Neural progenitor cell (in vitro differentiated cells): ENCODE measurements at regions not wholly inside any gene's neighbourhood (a gene's known extent, or its start where the extent isn't known, plus 50 kb on each side); places are given as distances from the start of the nearest gene placed in this dataset.
A peak's percentile ranks its signal among the peaks of the same experiment; 100 is the strongest.

ENCODE experiments used
- DNase-seq: peaks from one replicate; pipeline ENCODE4 v3.0.0-alpha.2; 2016; ENCODE audit warnings: low spot score
- H2AFZ ChIP-seq: fragments of 200-600 bp; sonication (generic); replicated peaks from 2 replicates; pipeline ENCODE4 v1.6.1; 2016; ENCODE audit warnings: antibody characterized with exemption
- H3F3A ChIP-seq: fragments of 200-600 bp; sonication (generic); 2 replicates; pipeline ENCODE4 v1.6.1; 2016; ENCODE audit warnings: antibody characterized with exemption, low read depth
- H3K27ac ChIP-seq: fragments of 200-600 bp; sonication (generic); 2 replicates; pipeline ENCODE4 v1.5.1; 2016; ENCODE audit warnings: mild to moderate bottlenecking
- H3K27me3 ChIP-seq: fragments of 200-600 bp; sonication (generic); 2 replicates; pipeline ENCODE4 v1.6.1; 2016; ENCODE audit warnings: mild to moderate bottlenecking, moderate library complexity
- H3K36me3 ChIP-seq: fragments of 200-600 bp; sonication (generic); 2 replicates; pipeline ENCODE4 v1.5.1; 2016
- H3K4me1 ChIP-seq: fragments of 200-600 bp; sonication (generic); 2 replicates; pipeline ENCODE4 v1.6.1; 2016; ENCODE audit warnings: mixed run types
- H3K4me2 ChIP-seq: fragments of 200-600 bp; sonication (generic); 2 replicates; pipeline ENCODE4 v1.6.1; 2016
- H3K4me3 ChIP-seq: fragments of 200-600 bp; sonication (generic); 2 replicates; pipeline ENCODE4 v1.5.1; 2016
- H3K79me2 ChIP-seq: fragments of 200-600 bp; sonication (generic); 2 replicates; pipeline ENCODE4 v1.6.1; 2016; ENCODE audit warnings: low read depth
- H3K9ac ChIP-seq: fragments of 200-600 bp; sonication (generic); 2 replicates; pipeline ENCODE4 v1.6.1; 2016
- H3K9me3 ChIP-seq: fragments of 200-600 bp; sonication (generic); 2 replicates; pipeline ENCODE4 v1.5.1; 2016; ENCODE audit warnings: low read depth
- H4K20me1 ChIP-seq: fragments of 200-600 bp; sonication (generic); 2 replicates; pipeline ENCODE4 v1.6.1; 2016; ENCODE audit warnings: low read depth
- H3K27ac Mint-ChIP-seq: 3 replicates; pipeline ENCODE4 v1.8.0; 2021; ENCODE audit warnings: mixed read lengths
- H3K27me3 Mint-ChIP-seq: 2 replicates; pipeline ENCODE4 v1.8.0; 2022; ENCODE audit warnings: low read depth, mild to moderate bottlenecking, inconsistent platforms, moderate library complexity, mixed read lengths; ENCODE audit not compliant: insufficient read depth
- H3K36me3 Mint-ChIP-seq: 3 replicates; pipeline ENCODE4 v1.8.0; 2021; ENCODE audit warnings: mixed read lengths
- H3K4me1 Mint-ChIP-seq: 3 replicates; pipeline ENCODE4 v1.8.0; 2021; ENCODE audit warnings: mixed read lengths
- H3K4me3 Mint-ChIP-seq: 3 replicates; pipeline ENCODE4 v1.8.0; 2021; ENCODE audit warnings: mild to moderate bottlenecking, moderate library complexity, mixed read lengths
- H3K9me3 Mint-ChIP-seq: 3 replicates; pipeline ENCODE4 v1.8.0; 2020; ENCODE audit warnings: mixed read lengths
- EZH2 ChIP-seq: fragments of 200-600 bp; sonication (generic); IDR thresholded peaks from 2 replicates; pipeline ENCODE4 v1.6.1; 2017; ENCODE audit warnings: antibody characterized with exemption, mild to moderate bottlenecking, moderate library complexity
- EZH2phosphoT487 ChIP-seq: fragments of 200-600 bp; sonication (generic); IDR thresholded peaks from 2 replicates; pipeline ENCODE4 v1.6.1; 2017; ENCODE audit warnings: antibody characterized with exemption
- TF ChIP-seq, protein P1 (sequence below): fragments of 200-600 bp; sonication (generic); IDR thresholded peaks from 2 replicates; pipeline ENCODE4 v1.5.1; 2017; ENCODE audit warnings: antibody characterized with exemption, mild to moderate bottlenecking

DNA sequence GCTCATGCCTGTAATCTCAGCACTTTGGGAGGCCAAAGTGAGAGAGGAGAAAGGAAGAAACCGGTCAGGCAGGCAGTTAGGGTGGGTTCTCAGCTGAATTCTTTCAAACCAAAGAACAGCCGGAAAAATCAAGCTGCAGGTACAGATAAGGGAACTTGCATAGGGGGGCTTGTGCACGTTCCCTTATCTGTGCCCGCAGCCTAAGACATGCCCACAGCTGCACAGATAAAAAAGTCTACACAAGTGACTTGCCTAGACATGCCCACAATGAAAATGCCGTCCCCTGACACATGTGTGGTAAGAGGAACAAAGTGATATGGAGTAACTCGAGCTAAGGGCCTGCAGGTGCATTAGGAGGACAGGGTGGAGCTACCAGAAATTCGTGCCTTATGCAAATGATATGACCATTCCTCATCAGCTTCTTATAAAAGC is 175.8 kb upstream of the SALL4 start:
- no peaks in the 10 kb centered on the region for H3K27me3 Mint-ChIP-seq
- no peak overlapping the region for H3K4me3 ChIP-seq
- no peak overlapping the region for H3K4me3 Mint-ChIP-seq
- H3K36me3 ChIP-seq = no peaks in the 10 kb centered on the region
- H3K9ac ChIP-seq = no peak overlapping the region
- peaks cover 5% of the 10 kb centered on the region for H3K36me3 Mint-ChIP-seq
- no peak for TF ChIP-seq EZH2phosphoT487
- TF ChIP-seq EZH2 = no peak
- TF ChIP-seq, protein P1, sequence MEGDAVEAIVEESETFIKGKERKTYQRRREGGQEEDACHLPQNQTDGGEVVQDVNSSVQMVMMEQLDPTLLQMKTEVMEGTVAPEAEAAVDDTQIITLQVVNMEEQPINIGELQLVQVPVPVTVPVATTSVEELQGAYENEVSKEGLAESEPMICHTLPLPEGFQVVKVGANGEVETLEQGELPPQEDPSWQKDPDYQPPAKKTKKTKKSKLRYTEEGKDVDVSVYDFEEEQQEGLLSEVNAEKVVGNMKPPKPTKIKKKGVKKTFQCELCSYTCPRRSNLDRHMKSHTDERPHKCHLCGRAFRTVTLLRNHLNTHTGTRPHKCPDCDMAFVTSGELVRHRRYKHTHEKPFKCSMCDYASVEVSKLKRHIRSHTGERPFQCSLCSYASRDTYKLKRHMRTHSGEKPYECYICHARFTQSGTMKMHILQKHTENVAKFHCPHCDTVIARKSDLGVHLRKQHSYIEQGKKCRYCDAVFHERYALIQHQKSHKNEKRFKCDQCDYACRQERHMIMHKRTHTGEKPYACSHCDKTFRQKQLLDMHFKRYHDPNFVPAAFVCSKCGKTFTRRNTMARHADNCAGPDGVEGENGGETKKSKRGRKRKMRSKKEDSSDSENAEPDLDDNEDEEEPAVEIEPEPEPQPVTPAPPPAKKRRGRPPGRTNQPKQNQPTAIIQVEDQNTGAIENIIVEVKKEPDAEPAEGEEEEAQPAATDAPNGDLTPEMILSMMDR = no peak
- no peak overlapping the region for H3K27ac ChIP-seq
- no peaks in the 10 kb centered on the region for H3K79me2 ChIP-seq
- H2AFZ ChIP-seq = no peak overlapping the region
- no peaks in the 10 kb centered on the region for H3K9me3 ChIP-seq
- peaks cover 5% of the 10 kb centered on the region for H3K4me1 Mint-ChIP-seq
- no peak for DNase-seq
- H4K20me1 ChIP-seq = no peaks in the 10 kb centered on the region
- H3K9me3 Mint-ChIP-seq = peaks cover 13% of the 10 kb centered on the region
- H3F3A ChIP-seq = peaks cover 1% of the 10 kb centered on the region
- H3K27ac Mint-ChIP-seq = no peak overlapping the region
- H3K4me2 ChIP-seq = no peak overlapping the region
- H3K27me3 ChIP-seq = no peaks in the 10 kb centered on the region
- H3K4me1 ChIP-seq = no peaks in the 10 kb centered on the region

DNA sequence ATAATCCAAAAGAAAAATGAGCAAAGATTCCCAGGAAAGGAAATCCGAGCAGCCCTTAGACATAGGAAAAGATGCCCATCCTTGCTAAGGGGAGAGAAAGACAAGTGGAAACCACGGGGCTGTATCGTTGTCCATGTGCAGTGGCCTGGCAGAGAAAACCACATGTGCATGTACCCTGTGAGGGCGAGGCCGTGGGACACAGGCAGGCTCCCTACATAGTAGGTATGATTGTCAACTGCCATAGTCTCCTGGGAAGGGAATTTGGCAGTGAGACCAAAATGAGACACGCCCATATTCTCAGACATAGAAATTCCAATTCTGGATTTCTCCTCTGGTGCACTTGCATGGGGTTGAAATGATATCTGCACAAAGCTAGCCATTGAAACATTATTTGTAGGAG is 169.7 kb upstream of the SALL4 start:
- H4K20me1 ChIP-seq = no peaks in the 10 kb centered on the region
- H3K4me3 Mint-ChIP-seq = no peak overlapping the region

DNA sequence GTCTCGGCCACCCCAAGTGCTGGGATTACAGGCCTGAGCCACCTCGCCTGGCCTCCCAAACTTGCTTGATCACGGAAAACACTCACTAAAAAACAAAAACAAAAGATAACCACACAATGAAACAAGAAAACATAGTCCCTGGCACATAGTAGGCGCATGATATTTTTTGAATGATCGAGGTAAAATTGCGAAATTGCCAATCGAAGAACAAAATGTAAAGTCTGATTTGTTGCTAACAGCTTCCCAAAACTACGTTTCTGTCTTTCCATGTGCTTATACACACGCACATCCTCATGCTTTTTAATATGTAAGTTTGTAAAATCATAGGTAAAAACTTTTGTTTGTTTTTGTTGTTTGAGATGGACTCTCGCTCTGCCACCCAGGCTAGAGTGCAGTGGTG is 168.5 kb upstream of the SALL4 start:
- no peaks in the 10 kb centered on the region for H3K36me3 Mint-ChIP-seq
- H3K9me3 Mint-ChIP-seq = no peaks in the 10 kb centered on the region
- no peak overlapping the region for H3K9ac ChIP-seq
- H3K27me3 Mint-ChIP-seq = no peaks in the 10 kb centered on the region
- H3K4me3 ChIP-seq = no peak overlapping the region
- H3K4me2 ChIP-seq = no peak overlapping the region
- no peak overlapping the region for H3K27ac Mint-ChIP-seq
- peaks cover 13% of the 10 kb centered on the region for H3F3A ChIP-seq
- no peaks in the 10 kb centered on the region for H3K36me3 ChIP-seq
- H3K9me3 ChIP-seq = no peaks in the 10 kb centered on the region
- no peaks in the 10 kb centered on the region for H3K79me2 ChIP-seq
- DNase-seq = no peak
- TF ChIP-seq, protein P1 = no peak
- TF ChIP-seq EZH2 (no peak), EZH2phosphoT487 (no peak)
- no peak overlapping the region for H3K27ac ChIP-seq
- H3K27me3 ChIP-seq = no peaks in the 10 kb centered on the region
- H2AFZ ChIP-seq = no peak overlapping the region
- H3K4me3 Mint-ChIP-seq = no peak overlapping the region
- H3K4me1 Mint-ChIP-seq = peaks cover 9% of the 10 kb centered on the region
- H3K4me1 ChIP-seq = peaks cover 7% of the 10 kb centered on the region
- no peaks in the 10 kb centered on the region for H4K20me1 ChIP-seq

More for the DNA sequence above, 169.7 kb upstream of the SALL4 start:
- Histone ChIP-seq H3F3A (peaks cover 10% of the 10 kb centered on the region), H3K79me2 (no peaks in the 10 kb centered on the region), H3K36me3 (no peaks in the 10 kb centered on the region), H3K9me3 (no peaks in the 10 kb centered on the region), H3K27ac (peak overlapping the region; percentile 32), H3K4me1 (peaks cover 7% of the 10 kb centered on the region), H3K27me3 (no peaks in the 10 kb centered on the region), H3K4me2 (no peak overlapping the region), H3K9ac (no peak overlapping the region), H2AFZ (no peak overlapping the region), H3K4me3 (no peak overlapping the region)
- no peak for DNase-seq
- Mint-ChIP-seq H3K27me3 (no peaks in the 10 kb centered on the region), H3K36me3 (peaks cover 2% of the 10 kb centered on the region), H3K27ac (no peak overlapping the region), H3K4me1 (peaks cover 3% of the 10 kb centered on the region), H3K9me3 (peaks cover 3% of the 10 kb centered on the region)
- no peak for TF ChIP-seq EZH2
- TF ChIP-seq, protein P1 = no peak
- no peak for TF ChIP-seq EZH2phosphoT487
